Right ventricle myocardium superior (tissue), 1 donor: ENCODE measurements at regions not wholly inside any gene's neighbourhood (a gene's known extent, or its start where the extent isn't known, plus 50 kb on each side); places are given as distances from the start of the nearest gene placed in this dataset.

Experiments used
- ATAC-seq: fragments of 200-7000 bp; cut with Tn5 transposase; one replicate; pipeline ENCODE4 v1.9.1; 2020; ENCODE audit warnings: mild to moderate bottlenecking; ENCODE audit not compliant: poor library complexity
- DNase-seq: peaks from one replicate; pipeline ENCODE4 v3.0.0-alpha.2; 2020
- intact Hi-C: fragments of 100-400 bp; cut with DNase I; formaldehyde crosslinking; loops from one replicate; pipeline ENCODE4 v1.11.2; 2022
- donor health status: DM: no; HTN: yes; CAD: no; lungs with severe emphysema.

GRCh38 chr11:111155021-111155420, 90.5 kb upstream of the POU2AF2 start:
- intact Hi-C loops: no loop called here
- no peak for DNase-seq

GRCh38 chr11:111153194-111153593, 92.3 kb upstream of the POU2AF2 start:
- DNase-seq (no peak), ATAC-seq (no peak)
- intact Hi-C loops: no loop called here

More at GRCh38 chr11:111155021-111155420, 90.5 kb upstream of the POU2AF2 start:
- no peak for ATAC-seq

GRCh38 chr11:111148953-111149352, 96.6 kb upstream of the POU2AF2 start:
- ATAC-seq (peak; percentile 25), DNase-seq (no peak)
- intact Hi-C loops: loop anchor here (10.0 kb wide), 1 partner anchor 64 kb away; no protein-coding TSS in a partner anchor

- no peak for ATAC-seq
- DNase-seq: no peak
- intact Hi-C loops: loop anchor here (10.0 kb wide), 1 partner anchor 63 kb away; no protein-coding TSS in a partner anchor
Observed at GRCh38 chr11:111148121-111148520, 97.4 kb upstream of the POU2AF2 start.

GRCh38 chr11:111137846-111138245, 107.7 kb upstream of the POU2AF2 start:
- ATAC-seq: no peak

GRCh38 chr11:111135778-111136570, 109.6 kb upstream of the POU2AF2 start:
- intact Hi-C loops: no loop called here
- ATAC-seq (no peak), DNase-seq (no peak)

More at GRCh38 chr11:111137846-111138245, 107.7 kb upstream of the POU2AF2 start:
- DNase-seq: no peak
- intact Hi-C loops: no loop called here

GRCh38 chr11:111135101-111135500, 110.4 kb upstream of the POU2AF2 start:
- intact Hi-C loops: no loop called here
- DNase-seq: no peak
- no peak for ATAC-seq

GRCh38 chr11:111128076-111128870, 117.3 kb upstream of the POU2AF2 start:
- ATAC-seq: no peak
- intact Hi-C loops: no loop called here
- DNase-seq: no peak

GRCh38 chr11:111124724-111125123, 120.8 kb upstream of the POU2AF2 start:
- ATAC-seq (no peak), DNase-seq (no peak)
- intact Hi-C loops: no loop called here

- ATAC-seq (peak; percentile 55), DNase-seq (no peak)
- intact Hi-C loops: no loop called here
Observed at GRCh38 chr11:111123463-111124398, 121.8 kb upstream of the POU2AF2 start.

- ATAC-seq (no peak), DNase-seq (no peak)
- intact Hi-C loops: no loop called here
Observed at GRCh38 chr11:111120696-111121302, 124.7 kb upstream of the POU2AF2 start.

GRCh38 chr11:111120161-111120560, 125.4 kb upstream of the POU2AF2 start:
- intact Hi-C loops: no loop called here
- ATAC-seq (no peak), DNase-seq (peak; percentile 47)

GRCh38 chr11:111119751-111120150, 125.8 kb upstream of the POU2AF2 start:
- intact Hi-C loops: no loop called here
- ATAC-seq: no peak
- no peak for DNase-seq

GRCh38 chr11:111115890-111116289, 129.6 kb upstream of the POU2AF2 start:
- no peak for DNase-seq
- intact Hi-C loops: no loop called here
- no peak for ATAC-seq

- no peak for DNase-seq
- intact Hi-C loops: no loop called here
- ATAC-seq: no peak
Observed at GRCh38 chr11:111114091-111114490, 131.4 kb upstream of the POU2AF2 start.

- intact Hi-C loops: no loop called here
- ATAC-seq (no peak), DNase-seq (no peak)
Observed at GRCh38 chr11:111112614-111113013, 132.9 kb upstream of the POU2AF2 start.

- intact Hi-C loops: no loop called here
- DNase-seq (no peak), ATAC-seq (no peak)
Observed at GRCh38 chr11:111107501-111107900, 138.0 kb upstream of the POU2AF2 start.

GRCh38 chr11:111106641-111107040, 138.9 kb upstream of the POU2AF2 start:
- ATAC-seq: no peak
- intact Hi-C loops: no loop called here
- DNase-seq: no peak
